HG03045 (cell line): ENCODE measurements at regions not wholly inside any gene's neighbourhood (a gene's known extent, or its start where the extent isn't known, plus 50 kb on each side); places are given as distances from the start of the nearest gene placed in this dataset.

Source experiments
- ATAC-seq: cut with Tn5 transposase; IDR thresholded peaks from one replicate; pipeline ENCODE4 v1.9.1; 2021; ENCODE audit warnings: mild to moderate bottlenecking, moderate library complexity; ENCODE audit not compliant: unreplicated experiment

- ATAC-seq: no peak
These were observed 1631.5 kb upstream of the LRRTM3 start for GRCh38 chr10:65294329-65294728.

GRCh38 chr10:65301181-65301580, 1624.7 kb upstream of the LRRTM3 start:
- ATAC-seq: no peak

- ATAC-seq: no peak
These were observed 1619.6 kb upstream of the LRRTM3 start for GRCh38 chr10:65306201-65306600.

- ATAC-seq: no peak
These were observed 1613.0 kb upstream of the LRRTM3 start for GRCh38 chr10:65312876-65313275.

- no peak for ATAC-seq
These were observed 1612.4 kb upstream of the LRRTM3 start for GRCh38 chr10:65313406-65313805.

GRCh38 chr10:65314253-65314652, 1611.6 kb upstream of the LRRTM3 start:
- ATAC-seq: no peak

GRCh38 chr10:65319493-65319892, 1606.3 kb upstream of the LRRTM3 start:
- ATAC-seq: no peak

GRCh38 chr10:65320236-65321026, 1605.4 kb upstream of the LRRTM3 start:
- ATAC-seq: no peak

GRCh38 chr10:65323802-65324201, 1602.0 kb upstream of the LRRTM3 start:
- ATAC-seq: no peak

GRCh38 chr10:65325913-65326312, 1599.9 kb upstream of the LRRTM3 start:
- no peak for ATAC-seq

GRCh38 chr10:65328486-65328885, 1597.3 kb upstream of the LRRTM3 start:
- ATAC-seq: no peak

GRCh38 chr10:65335311-65335710, 1590.5 kb upstream of the LRRTM3 start:
- ATAC-seq: no peak

GRCh38 chr10:65340340-65340739, 1585.5 kb upstream of the LRRTM3 start:
- no peak for ATAC-seq

GRCh38 chr10:65341323-65341925, 1584.4 kb upstream of the LRRTM3 start:
- no peak for ATAC-seq

GRCh38 chr10:65342245-65342644, 1583.6 kb upstream of the LRRTM3 start:
- no peak for ATAC-seq

GRCh38 chr10:65346466-65346865, 1579.4 kb upstream of the LRRTM3 start:
- ATAC-seq: no peak

- ATAC-seq: no peak
These were observed 1577.2 kb upstream of the LRRTM3 start for GRCh38 chr10:65348637-65349036.

- no peak for ATAC-seq
These were observed 1575.2 kb upstream of the LRRTM3 start for GRCh38 chr10:65350611-65351010.

GRCh38 chr10:65355141-65355680, 1570.6 kb upstream of the LRRTM3 start:
- ATAC-seq: no peak

- ATAC-seq: no peak
These were observed 1567.3 kb upstream of the LRRTM3 start for GRCh38 chr10:65358565-65358964.

GRCh38 chr10:65360497-65360896, 1565.3 kb upstream of the LRRTM3 start:
- no peak for ATAC-seq

GRCh38 chr10:65365878-65366277, 1560.0 kb upstream of the LRRTM3 start:
- no peak for ATAC-seq
